ENCODE measurements at regions not wholly inside any gene's neighbourhood (a gene's known extent, or its start where the extent isn't known, plus 50 kb on each side); places are given as distances from the start of the nearest gene placed in this dataset.

DNA sequence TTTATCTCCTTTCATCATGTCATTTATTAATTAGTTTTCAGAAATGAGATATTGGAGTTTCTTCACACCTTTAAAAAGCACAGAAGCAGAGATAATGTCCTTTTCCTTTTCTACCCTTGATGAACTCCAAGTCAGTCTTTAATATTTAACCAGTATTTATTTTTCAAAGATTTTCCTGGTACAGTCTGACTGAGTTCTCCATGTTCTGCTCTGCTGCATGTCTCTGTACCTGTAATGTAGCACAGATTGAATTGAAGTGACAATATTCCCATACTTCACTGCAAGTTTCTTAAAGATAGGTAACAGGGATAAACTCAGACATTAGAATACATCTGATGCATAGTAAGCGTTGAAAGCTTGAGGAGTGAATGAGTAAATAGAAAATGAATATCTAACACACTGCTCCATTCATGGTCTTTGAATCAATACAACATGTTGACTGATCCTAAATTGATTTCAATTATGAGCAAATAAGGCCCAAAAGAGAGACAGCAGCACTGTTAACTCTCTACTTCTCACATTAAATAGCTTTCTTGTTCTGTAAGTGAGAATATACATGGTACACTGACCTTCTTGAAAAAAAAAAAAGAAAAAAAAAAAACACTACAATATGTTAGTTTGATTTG is 1323.6 kb upstream of the PRR20A start:
- TF ChIP-seq CTCF (IDR thresholded peaks at IDR 0.05; ENCODE audit: control extremely low read depth, extremely low read depth), result no peak
- Histone ChIP-seq H3K36me3 (ENCODE audit: control insufficient read depth in 4 of 4, insufficient read depth in 4 of 4, low read length in 4 of 4) (no peaks in the 10 kb centered on the region), H3K27me3 (ENCODE audit: control insufficient read depth in 3 of 3, insufficient read depth in 3 of 3, low read length in 2 of 3) (no peaks in the 10 kb centered on the region), H3K4me3 (no peak overlapping the region), H3K9me3 (ENCODE audit: control insufficient read depth in 4 of 4, insufficient read depth in 3 of 4, low read length in 3 of 4) (no peaks in the 10 kb centered on the region), H3K4me1 (ENCODE audit: control insufficient read depth in 5 of 5, insufficient read depth in 5 of 5, low read length in 5 of 5) (no peaks in the 10 kb centered on the region), H3K27ac (ENCODE audit: low read depth in 1 of 2, low read length in 1 of 2) (no peak overlapping the region), H3K9ac (ENCODE audit: insufficient read depth in 1 of 2, low read length in 2 of 2) (no peak overlapping the region)
- ATAC-seq (ENCODE audit: insufficient read depth, low FRiP score) (no peak), DNase-seq (peak in 1 of 3 donors; percentile 2)
- 79 to 96% methylated on average over 1 of the region's 1 CpG for WGBS, 2 donors

GRCh38 chr13:55820817-55821216 is 1319.9 kb upstream of the PRR20A start:
- Histone ChIP-seq H3K4me3 (no peak overlapping the region), H3K27me3 (ENCODE audit: control insufficient read depth in 3 of 3, insufficient read depth in 3 of 3, low read length in 2 of 3) (no peaks in the 10 kb centered on the region), H3K27ac (ENCODE audit: low read depth in 1 of 2, low read length in 1 of 2) (no peak overlapping the region), H3K4me1 (ENCODE audit: control insufficient read depth in 5 of 5, insufficient read depth in 5 of 5, low read length in 5 of 5) (no peaks in the 10 kb centered on the region), H3K9ac (ENCODE audit: insufficient read depth in 1 of 2, low read length in 2 of 2) (no peak overlapping the region), H3K36me3 (ENCODE audit: control insufficient read depth in 4 of 4, insufficient read depth in 4 of 4, low read length in 4 of 4) (no peaks in the 10 kb centered on the region), H3K9me3 (ENCODE audit: control insufficient read depth in 4 of 4, insufficient read depth in 3 of 4, low read length in 3 of 4) (no peaks in the 10 kb centered on the region)
- ATAC-seq (ENCODE audit: insufficient read depth, low FRiP score), result no peak
- WGBS, 2 donors, result 81 to 90% methylated on average over 2 of the region's 2 CpGs
- no peak for TF ChIP-seq CTCF (IDR thresholded peaks at IDR 0.05; ENCODE audit: control extremely low read depth, extremely low read depth)
- no peak for DNase-seq

DNA sequence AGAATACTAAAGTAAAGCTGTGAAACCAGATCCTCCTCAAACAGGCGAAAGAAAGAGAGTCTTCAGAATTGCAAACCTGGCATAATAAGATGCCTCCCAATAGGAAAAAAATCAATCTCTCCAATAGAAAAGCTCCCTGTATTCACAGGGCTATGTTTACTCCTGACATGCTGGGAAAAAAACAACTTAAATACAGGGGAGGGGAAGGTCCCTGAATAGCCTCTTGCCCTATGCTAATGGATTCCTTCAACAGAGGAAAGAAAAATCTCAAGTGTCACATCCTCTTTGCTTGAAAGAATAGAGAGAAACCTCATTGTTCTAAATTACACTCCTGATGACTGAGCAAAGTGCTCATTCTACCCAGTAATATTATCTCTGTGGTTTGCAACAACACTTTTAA is 1271.1 kb upstream of the PRR20A start:
- no peak for TF ChIP-seq CTCF (IDR thresholded peaks at IDR 0.05; ENCODE audit: control extremely low read depth, extremely low read depth)
- WGBS, 2 donors, result 75 to 87% methylated on average over 1 of the region's 1 CpG
- ATAC-seq (ENCODE audit: insufficient read depth, low FRiP score) (no peak), DNase-seq (no peak)
- Histone ChIP-seq H3K27ac (ENCODE audit: low read depth in 1 of 2, low read length in 1 of 2) (no peak overlapping the region), H3K4me3 (no peak overlapping the region), H3K4me1 (ENCODE audit: control insufficient read depth in 5 of 5, insufficient read depth in 5 of 5, low read length in 5 of 5) (no peaks in the 10 kb centered on the region), H3K36me3 (ENCODE audit: control insufficient read depth in 4 of 4, insufficient read depth in 4 of 4, low read length in 4 of 4) (no peaks in the 10 kb centered on the region), H3K9me3 (ENCODE audit: control insufficient read depth in 4 of 4, insufficient read depth in 3 of 4, low read length in 3 of 4) (peaks cover 0 to 14% (median 3%) of the 10 kb centered on the region in 4 donors), H3K9ac (ENCODE audit: insufficient read depth in 1 of 2, low read length in 2 of 2) (no peak overlapping the region), H3K27me3 (ENCODE audit: control insufficient read depth in 3 of 3, insufficient read depth in 3 of 3, low read length in 2 of 3) (no peaks in the 10 kb centered on the region)

DNA sequence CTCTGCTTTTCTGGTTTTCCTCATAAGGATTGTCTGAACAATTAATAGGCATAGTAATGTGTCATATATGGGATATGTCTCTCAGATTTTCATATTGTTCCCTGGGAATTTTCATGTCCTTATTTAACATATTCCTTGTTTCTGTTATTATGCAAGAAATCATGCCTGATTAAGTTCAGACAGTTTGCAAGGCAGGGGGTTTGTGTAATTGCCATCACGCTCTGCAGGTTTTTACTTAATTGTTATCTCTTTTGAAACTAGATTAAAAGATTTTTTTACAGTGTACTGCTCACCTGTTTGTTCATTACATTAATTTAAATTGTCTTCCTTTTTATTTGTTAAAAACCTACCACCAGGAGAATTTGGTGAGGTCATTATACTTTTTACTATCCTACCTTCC is 1253.2 kb upstream of the PRR20A start:
- Histone ChIP-seq H3K9ac (ENCODE audit: insufficient read depth in 1 of 2, low read length in 2 of 2) (no peak overlapping the region), H3K4me1 (ENCODE audit: control insufficient read depth in 5 of 5, insufficient read depth in 5 of 5, low read length in 5 of 5) (no peaks in the 10 kb centered on the region), H3K9me3 (ENCODE audit: control insufficient read depth in 4 of 4, insufficient read depth in 3 of 4, low read length in 3 of 4) (no peaks in the 10 kb centered on the region), H3K36me3 (ENCODE audit: control insufficient read depth in 4 of 4, insufficient read depth in 4 of 4, low read length in 4 of 4) (no peaks in the 10 kb centered on the region), H3K4me3 (no peak overlapping the region), H3K27ac (ENCODE audit: low read depth in 1 of 2, low read length in 1 of 2) (no peak overlapping the region), H3K27me3 (ENCODE audit: control insufficient read depth in 3 of 3, insufficient read depth in 3 of 3, low read length in 2 of 3) (no peaks in the 10 kb centered on the region)
- ATAC-seq (ENCODE audit: insufficient read depth, low FRiP score) (no peak), DNase-seq (no peak)
- no peak for TF ChIP-seq CTCF (IDR thresholded peaks at IDR 0.05; ENCODE audit: control extremely low read depth, extremely low read depth)
- WGBS, 2 donors, result 87 to 90% methylated on average over 1 of the region's 1 CpG

Measured in lung (tissue), 11 donors.